Right lobe of liver (tissue), 6 donors: ENCODE measurements at regions not wholly inside any gene's neighbourhood (a gene's known extent, or its start where the extent isn't known, plus 50 kb on each side); places are given as distances from the start of the nearest gene placed in this dataset.
A peak's percentile ranks its signal among the peaks of the same experiment; 100 is the strongest.

Experiments
- ATAC-seq, 4 donors: fragments of 200-7000 bp; cut with Tn5 transposase; one replicate each; pipeline ENCODE4 v1.9.1; 2020; ENCODE audit warnings: mild to moderate bottlenecking in 4 of 4, moderate library complexity in 4 of 4
- DNase-seq, 3 donors: peaks; one replicate each; pipeline ENCODE4 v3.0.0-alpha.2; 2020
- H3K27ac ChIP-seq, 3 donors: fragments of 200-600 bp; one replicate each; pipeline ENCODE4 v1.8.0; 2022
- H3K27me3 ChIP-seq, 2 donors: fragments of 200-600 bp; one replicate each; pipeline ENCODE4 v1.8.0; 2022
- H3K36me3 ChIP-seq, 4 donors: fragments of 200-600 bp; sonication (generic) in 1 of 4; one replicate each; pipeline versions ENCODE4 v1.5.1 to v1.8.0; 2017 to 2022; ENCODE audit warnings: control low read depth in 1 of 4
- H3K4me1 ChIP-seq, 4 donors: fragments of 200-600 bp; sonication (generic) in 1 of 4; one replicate each; pipeline versions ENCODE4 v1.5.1 to v1.8.0; 2017 to 2022; ENCODE audit warnings: control low read depth in 1 of 4
- H3K4me3 ChIP-seq, 3 donors: fragments of 200-600 bp; one replicate each; pipeline ENCODE4 v1.8.0; 2022
- H3K9me3 ChIP-seq, 4 donors: fragments of 200-600 bp; sonication (generic) in 1 of 4; one replicate each; pipeline versions ENCODE4 v1.5.1 to v1.8.0; 2017 to 2022; ENCODE audit warnings: control low read depth in 1 of 4
- POLR2A ChIP-seq: fragments of 450-650 bp; IDR thresholded peaks from one replicate; pipeline ENCODE4 v1.6.1; 2017; ENCODE audit warnings: antibody characterized with exemption, mild to moderate bottlenecking
- WGBS: methylation state at CpG from one replicate; pipeline ENCODE4 v1.1.6; 2018; ENCODE audit warnings: low coverage, low lambda C conversion rate; ENCODE audit not compliant: insufficient coverage; ENCODE audit errors: missing lambda C conversion rate; 5-methylcytosine and 5-hydroxymethylcytosine counted together
- intact Hi-C, 2 donors: fragments of 100-400 bp; cut with DNase I; formaldehyde crosslinking; loops; one replicate each; pipeline versions ENCODE4 v1.11.2 to v1.14.1; 2022
- TF ChIP-seq, protein P1 (sequence below), 4 donors: fragments of 200-600 bp in 3 of 4; fragments of 450-650 bp in 1 of 4; IDR thresholded peaks; one replicate each; pipeline versions ENCODE4 v1.5.1 to v1.8.0; 2016 to 2022; ENCODE audit warnings: antibody characterized with exemption in 4 of 4, mild to moderate bottlenecking in 2 of 4
- donor health status: DM: no; HTN: yes; CAD: no.
- donor health status: DM: no; HTN: no; CAD: no.
- donor health status: DM: no; HTN: no; CAD: no.
- donor health status: DM: no; HTN: yes; CAD: no.
- donor health status: DM: no; HTN: yes; CAD: no.

- Histone ChIP-seq H3K27me3 (no peaks in the 10 kb centered on the region), H3K9me3 (no peaks in the 10 kb centered on the region), H3K27ac (no peak overlapping the region), H3K36me3 (no peaks in the 10 kb centered on the region), H3K4me1 (no peaks in the 10 kb centered on the region), H3K4me3 (no peak overlapping the region)
- TF ChIP-seq POLR2A = no peak
- TF ChIP-seq, protein P1, sequence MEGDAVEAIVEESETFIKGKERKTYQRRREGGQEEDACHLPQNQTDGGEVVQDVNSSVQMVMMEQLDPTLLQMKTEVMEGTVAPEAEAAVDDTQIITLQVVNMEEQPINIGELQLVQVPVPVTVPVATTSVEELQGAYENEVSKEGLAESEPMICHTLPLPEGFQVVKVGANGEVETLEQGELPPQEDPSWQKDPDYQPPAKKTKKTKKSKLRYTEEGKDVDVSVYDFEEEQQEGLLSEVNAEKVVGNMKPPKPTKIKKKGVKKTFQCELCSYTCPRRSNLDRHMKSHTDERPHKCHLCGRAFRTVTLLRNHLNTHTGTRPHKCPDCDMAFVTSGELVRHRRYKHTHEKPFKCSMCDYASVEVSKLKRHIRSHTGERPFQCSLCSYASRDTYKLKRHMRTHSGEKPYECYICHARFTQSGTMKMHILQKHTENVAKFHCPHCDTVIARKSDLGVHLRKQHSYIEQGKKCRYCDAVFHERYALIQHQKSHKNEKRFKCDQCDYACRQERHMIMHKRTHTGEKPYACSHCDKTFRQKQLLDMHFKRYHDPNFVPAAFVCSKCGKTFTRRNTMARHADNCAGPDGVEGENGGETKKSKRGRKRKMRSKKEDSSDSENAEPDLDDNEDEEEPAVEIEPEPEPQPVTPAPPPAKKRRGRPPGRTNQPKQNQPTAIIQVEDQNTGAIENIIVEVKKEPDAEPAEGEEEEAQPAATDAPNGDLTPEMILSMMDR (IDR thresholded peaks at IDR 0.05) = no peak
- ATAC-seq (no peak), DNase-seq (no peak)
- intact Hi-C loops = loop anchor here (10.0 kb wide), 2 partner anchors 231 to 241 kb away; no protein-coding TSS in a partner anchor
- whole genome bisulfite sequencing = 21% methylated on average over 2 of the region's 2 CpGs
Observed at GRCh38 chr2:121093692-121094091, 191.3 kb downstream of the TFCP2L1 start.

DNA sequence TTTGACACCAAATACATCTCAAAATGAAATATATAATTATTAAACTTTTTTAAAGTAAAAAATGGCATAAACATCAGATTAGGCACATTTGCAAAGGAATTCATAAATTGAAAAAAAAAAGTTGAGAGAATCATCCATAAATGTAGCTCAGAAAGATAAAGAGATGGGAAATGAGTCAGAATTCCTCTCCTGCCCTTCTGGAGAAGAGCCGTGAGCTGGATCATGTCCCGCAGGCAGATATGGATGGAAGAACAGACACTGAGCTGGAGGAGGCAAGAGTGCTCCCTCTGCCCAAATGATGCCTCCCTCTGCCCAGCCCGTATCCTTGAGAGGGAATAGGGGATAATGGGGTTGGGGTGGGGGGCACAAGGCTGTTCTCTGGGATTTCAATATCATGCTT is 190.9 kb downstream of the TFCP2L1 start:
- Histone ChIP-seq H3K36me3 (no peaks in the 10 kb centered on the region), H3K27me3 (no peaks in the 10 kb centered on the region), H3K9me3 (no peaks in the 10 kb centered on the region), H3K27ac (no peak overlapping the region), H3K4me1 (no peaks in the 10 kb centered on the region), H3K4me3 (no peak overlapping the region)
- DNase-seq = no peak
- TF ChIP-seq POLR2A = no peak
- TF ChIP-seq, protein P1 (IDR thresholded peaks at IDR 0.05) = no peak
- 8% methylated on average over 1 of the region's 3 CpGs for WGBS
- intact Hi-C loops = loop anchor here (10.0 kb wide), 2 partner anchors 231 to 241 kb away; no protein-coding TSS in a partner anchor
- ATAC-seq = no peak

DNA sequence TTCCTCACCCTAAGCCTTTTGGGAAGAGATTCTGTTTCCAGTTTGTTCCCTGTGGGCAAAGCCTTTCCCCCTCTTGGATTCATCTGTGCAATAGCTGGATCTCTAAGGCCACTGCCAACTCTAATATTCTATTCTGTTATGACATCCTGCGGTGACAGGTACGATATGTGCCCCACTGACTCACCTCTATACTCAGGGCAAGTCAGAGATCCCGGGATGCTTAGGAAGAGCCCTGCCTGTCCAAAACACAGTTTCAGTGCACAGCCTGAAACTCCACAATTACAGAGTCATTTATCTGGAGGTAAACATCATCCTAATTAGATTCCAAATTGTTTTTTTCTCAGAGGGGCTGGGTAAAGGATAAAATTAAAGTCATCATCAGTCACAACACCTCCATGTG is 190.2 kb downstream of the TFCP2L1 start:
- Histone ChIP-seq H3K9me3 (no peaks in the 10 kb centered on the region), H3K27ac (no peak overlapping the region), H3K27me3 (no peaks in the 10 kb centered on the region), H3K4me1 (no peaks in the 10 kb centered on the region), H3K4me3 (no peak overlapping the region), H3K36me3 (no peaks in the 10 kb centered on the region)
- intact Hi-C loops = loop anchor here (10.0 kb wide), 2 partner anchors 230 to 240 kb away; no protein-coding TSS in a partner anchor
- WGBS = 86% methylated on average over 3 of the region's 3 CpGs
- ATAC-seq (no peak), DNase-seq (no peak)
- TF ChIP-seq, protein P1 (IDR thresholded peaks at IDR 0.05) = no peak
- TF ChIP-seq POLR2A = no peak

- no peak for TF ChIP-seq POLR2A
- TF ChIP-seq, protein P1 (IDR thresholded peaks at IDR 0.05) = peak; percentile 65 to 73 (median 68)
- DNase-seq = peak; percentile 67 to 78 (median 73)
- 12% methylated on average over 9 of the region's 19 CpGs for WGBS
- Histone ChIP-seq H3K4me3 (no peak overlapping the region), H3K36me3 (no peaks in the 10 kb centered on the region), H3K4me1 (no peaks in the 10 kb centered on the region), H3K27me3 (no peaks in the 10 kb centered on the region), H3K27ac (no peak overlapping the region), H3K9me3 (no peaks in the 10 kb centered on the region)
- intact Hi-C loops = loop anchor here (10.0 kb wide), 2 partner anchors 229 to 239 kb away; no protein-coding TSS in a partner anchor
- ATAC-seq = peak; percentile 88 to 92 (median 91)
Observed at GRCh38 chr2:121095257-121096080, 189.5 kb downstream of the TFCP2L1 start.
